Activated gamma-delta T cell (primary cell): ENCODE measurements at regions not wholly inside any gene's neighbourhood (a gene's known extent, or its start where the extent isn't known, plus 50 kb on each side); places are given as distances from the start of the nearest gene placed in this dataset.
"Not testable (repeated sequence)": the region's sequence is repeated elsewhere in the genome, so short reads cannot be mapped to it uniquely, and the experiment has no call there.

Experiments
- DNase-seq: peaks from one replicate; lab custom pipeline; 2025; lab: John Stamatoyannopoulos, UW

DNA sequence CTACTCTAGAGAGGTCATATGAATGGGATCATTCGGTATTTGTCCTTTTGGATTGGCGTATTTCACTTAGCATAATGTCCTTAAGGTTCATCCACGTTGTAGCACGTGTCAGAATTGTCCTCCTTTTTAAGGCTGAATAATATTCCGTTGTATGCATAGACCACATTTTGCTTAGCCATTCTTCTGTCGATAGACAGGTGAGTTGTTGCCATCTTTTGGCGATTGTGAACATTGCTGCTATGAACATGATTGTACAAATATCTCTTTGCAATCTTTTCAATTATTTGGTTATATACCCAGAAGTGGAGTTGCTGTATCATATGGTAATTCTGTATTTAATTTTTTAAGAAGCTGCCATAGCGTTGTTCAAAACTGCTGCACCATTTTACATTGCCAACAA, 52.4 kb upstream of the GOLGA8J start:
- no peak for DNase-seq

DNA sequence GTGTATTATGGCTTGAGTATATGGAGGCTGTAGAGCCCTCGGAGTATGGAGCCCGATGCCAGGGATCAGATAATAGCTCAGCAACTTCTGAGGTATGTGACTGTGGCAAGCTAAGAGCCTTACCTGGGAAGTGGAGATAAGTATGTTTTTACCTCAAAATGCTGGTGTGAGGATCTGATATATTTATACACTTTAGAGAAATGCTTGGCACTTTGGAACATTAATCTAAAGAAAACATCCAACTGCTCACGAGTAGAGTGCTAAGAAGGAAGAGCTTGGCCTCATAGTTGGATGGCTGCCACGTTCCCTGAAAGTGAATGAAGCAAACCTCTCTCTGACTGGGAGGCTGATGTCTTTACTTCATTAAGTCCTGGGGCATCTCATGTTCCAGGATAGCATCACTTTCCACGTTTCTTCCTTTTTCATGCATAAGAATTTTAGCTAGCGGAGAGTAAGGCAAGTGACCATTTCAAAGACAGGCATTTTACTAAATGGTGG, 58.9 kb upstream of the GOLGA8J start:
- no peak for DNase-seq

DNA sequence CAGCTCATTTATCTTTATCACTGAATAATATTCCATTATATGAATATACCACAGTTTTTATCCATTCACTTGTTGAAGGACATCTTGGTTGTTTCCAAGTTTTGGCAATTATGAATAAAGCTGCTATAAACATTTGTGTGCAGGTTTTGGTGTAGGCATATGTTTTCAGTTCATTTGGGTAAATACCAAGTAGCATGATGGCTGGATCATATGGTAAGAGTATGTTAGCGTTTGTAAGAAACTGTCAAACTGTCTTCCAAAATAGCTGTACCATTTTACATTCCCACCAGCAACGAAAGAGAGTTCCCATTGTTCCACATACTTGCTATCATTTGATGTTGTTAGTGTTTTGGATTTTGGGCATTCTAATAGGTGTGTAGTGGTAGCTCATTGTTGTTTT, 72.0 kb upstream of the GOLGA8J start:
- no peak for DNase-seq

DNA sequence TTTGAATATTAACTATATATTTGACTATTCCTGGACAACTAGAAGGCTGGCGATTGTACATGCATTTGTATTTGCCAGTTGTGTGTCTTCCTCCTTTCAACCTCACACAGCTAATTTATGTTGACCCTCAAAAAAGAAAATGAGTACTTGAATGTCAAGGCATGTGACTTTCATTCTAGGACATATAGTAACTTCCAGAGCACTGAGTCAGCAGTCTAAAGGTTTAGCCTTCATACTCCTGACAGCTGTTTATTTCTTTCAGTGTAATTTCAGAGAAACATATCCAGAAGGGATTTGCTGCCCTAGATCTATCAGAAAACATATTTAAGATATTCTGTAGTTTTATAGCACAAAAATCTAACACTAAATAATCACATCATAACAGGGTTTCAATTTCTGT, 74.6 kb upstream of the GOLGA8J start:
- DNase-seq: no peak

DNA sequence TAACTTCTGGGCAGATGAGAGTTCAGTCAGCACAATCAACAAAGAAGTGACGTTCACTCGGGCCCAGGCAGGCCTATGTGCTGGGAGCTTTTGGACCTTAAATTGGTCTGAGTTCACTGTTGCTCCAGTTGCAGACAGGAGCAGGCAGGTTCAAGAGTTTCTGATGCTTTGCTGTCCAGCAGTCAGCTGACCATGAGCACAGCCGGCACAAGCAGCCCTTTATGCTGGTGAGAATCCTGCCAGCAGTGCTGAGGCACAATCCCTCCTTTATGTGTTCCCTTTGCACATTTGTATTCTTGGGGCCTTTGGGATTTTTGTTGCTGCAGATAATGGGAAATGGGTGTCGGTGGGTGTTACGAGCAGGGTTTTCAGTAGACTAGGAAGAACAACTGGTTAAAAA, 81.2 kb upstream of the GOLGA8J start:
- DNase-seq: no peak

DNA sequence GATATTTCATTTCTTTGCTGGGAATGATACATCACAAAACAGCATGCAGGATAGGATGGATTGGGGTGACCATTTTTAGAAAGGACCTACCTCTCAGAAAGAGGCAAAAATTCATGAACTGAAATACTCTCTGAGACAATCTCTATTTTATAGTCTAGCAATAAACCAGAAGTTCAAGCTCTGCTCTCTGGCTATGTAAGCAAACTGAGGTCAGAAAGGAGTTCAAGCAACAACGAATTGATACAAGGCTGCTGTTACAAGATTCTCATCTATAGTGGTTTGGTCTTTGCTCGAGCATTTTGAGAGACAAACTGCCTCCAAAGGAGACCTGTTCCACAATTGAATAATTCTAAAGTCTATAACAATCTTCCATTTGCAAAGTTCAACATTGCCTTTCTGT, 84.7 kb upstream of the GOLGA8J start:
- DNase-seq: no peak

DNA sequence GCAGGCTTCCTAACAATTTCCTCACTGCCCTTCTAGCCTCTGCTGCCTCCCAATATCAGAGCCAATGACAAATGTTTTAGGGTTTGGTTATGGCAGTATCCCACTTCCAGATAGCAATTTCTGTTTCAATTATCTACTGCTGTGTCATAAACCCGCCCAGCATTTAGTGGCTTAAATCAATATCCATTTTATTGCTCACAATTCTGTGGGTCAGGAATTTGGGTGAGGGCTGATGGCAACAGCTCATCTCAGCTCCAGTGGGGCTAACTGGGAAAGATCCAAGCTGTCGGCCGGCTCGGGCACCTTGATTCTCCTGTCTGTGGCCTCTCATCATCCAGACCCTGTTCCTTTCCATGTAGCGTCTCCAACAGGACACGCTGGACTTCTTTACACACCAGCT, 85.3 kb upstream of the GOLGA8J start:
- no peak for DNase-seq

DNA sequence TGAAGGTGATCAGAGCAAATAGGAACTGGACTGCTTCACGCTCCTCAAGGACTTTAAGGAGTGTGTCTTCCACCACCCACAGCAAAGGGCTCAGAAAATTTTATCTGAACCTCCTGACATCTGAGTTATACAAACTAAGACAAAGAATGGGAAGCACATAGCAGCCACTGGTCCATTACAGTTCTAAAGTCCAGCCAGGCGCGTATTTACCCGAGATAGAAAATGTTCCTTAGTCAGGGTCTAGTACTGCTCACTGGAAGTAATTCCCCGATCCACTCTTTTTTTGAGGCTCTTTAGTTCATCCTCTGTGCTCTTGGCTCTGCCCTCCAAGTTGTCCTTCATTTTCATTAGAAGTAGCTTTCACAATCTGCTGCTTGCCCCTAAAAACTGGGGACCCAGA, 88.5 kb upstream of the GOLGA8J start:
- DNase-seq: no peak

DNA sequence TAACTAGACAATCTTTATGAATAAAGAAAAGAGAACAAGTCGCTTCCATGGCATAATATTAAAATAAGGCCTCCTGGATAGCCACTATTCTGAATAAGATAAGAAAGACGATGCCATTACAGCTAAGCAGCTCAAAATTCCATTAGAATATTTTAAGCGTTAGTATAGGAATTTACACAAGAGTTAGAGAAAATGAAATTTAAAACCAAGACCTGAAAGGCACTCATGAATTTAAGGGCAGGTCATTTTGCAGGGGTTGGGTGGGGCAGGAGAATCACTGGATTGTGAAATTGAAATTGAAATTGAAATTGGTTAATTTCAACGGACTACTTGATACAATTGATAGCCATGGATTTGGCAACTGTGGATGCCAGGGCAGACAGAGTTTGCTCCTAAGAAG, 91.8 kb upstream of the GOLGA8J start:
- no peak for DNase-seq

DNA sequence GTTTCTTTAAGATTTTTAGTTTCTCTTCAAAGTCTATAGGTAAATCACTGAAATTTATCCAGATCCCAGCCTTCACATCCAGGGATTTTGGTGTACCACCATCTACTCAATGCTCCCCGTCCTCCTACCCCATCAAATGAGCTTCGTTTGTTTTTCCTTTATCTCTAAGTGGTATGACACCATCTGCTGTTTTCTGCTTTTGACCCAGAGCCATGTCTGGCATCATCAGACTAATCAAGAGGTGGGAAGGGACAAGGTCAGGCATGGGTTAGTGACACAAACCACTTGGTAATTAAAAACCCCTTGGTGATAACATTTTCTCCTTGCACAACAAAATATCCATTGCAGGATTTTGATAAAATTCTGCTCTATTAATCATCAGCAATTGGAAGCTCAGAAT, 92.7 kb upstream of the GOLGA8J start:
- no peak for DNase-seq

DNA sequence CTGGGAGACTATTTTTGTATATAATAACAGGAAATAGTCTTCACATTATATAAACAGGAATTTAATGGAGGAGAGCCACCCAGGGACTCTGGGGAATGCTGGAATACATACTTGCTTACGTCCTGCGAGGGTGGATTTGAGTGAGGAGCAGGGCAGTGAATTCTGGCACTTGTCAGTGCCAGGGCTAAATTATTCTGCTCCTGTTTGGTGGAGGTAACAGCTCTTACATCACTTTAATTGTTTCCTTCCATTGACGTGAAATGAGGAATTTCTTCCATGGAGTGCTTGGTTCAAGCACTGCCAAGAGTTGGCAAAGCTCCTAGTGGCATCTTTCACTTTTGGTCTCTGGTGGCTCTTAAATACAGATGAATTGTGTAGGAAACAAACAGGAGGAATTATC, 94.1 kb upstream of the GOLGA8J start:
- DNase-seq: no peak

DNA sequence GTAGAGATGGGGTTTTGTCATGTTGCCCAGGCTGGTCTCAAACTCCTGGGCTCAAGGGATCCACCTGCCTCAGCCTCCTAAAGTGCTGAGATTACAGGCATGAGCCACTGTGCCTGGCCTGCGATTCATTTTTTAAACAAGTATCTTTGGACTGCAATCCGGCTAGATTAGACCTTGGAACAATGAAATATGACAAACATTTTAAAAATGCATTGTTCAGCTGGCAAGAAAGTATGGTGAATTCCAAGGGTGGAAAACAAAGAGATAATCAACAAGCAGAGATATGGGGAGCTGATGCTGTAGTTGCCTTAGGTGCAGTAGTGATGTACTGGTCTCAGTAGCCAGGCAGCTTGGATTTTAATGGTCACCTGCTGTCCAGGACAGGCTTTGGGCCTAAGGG, 95.8 kb upstream of the GOLGA8J start:
- DNase-seq: no peak

DNA sequence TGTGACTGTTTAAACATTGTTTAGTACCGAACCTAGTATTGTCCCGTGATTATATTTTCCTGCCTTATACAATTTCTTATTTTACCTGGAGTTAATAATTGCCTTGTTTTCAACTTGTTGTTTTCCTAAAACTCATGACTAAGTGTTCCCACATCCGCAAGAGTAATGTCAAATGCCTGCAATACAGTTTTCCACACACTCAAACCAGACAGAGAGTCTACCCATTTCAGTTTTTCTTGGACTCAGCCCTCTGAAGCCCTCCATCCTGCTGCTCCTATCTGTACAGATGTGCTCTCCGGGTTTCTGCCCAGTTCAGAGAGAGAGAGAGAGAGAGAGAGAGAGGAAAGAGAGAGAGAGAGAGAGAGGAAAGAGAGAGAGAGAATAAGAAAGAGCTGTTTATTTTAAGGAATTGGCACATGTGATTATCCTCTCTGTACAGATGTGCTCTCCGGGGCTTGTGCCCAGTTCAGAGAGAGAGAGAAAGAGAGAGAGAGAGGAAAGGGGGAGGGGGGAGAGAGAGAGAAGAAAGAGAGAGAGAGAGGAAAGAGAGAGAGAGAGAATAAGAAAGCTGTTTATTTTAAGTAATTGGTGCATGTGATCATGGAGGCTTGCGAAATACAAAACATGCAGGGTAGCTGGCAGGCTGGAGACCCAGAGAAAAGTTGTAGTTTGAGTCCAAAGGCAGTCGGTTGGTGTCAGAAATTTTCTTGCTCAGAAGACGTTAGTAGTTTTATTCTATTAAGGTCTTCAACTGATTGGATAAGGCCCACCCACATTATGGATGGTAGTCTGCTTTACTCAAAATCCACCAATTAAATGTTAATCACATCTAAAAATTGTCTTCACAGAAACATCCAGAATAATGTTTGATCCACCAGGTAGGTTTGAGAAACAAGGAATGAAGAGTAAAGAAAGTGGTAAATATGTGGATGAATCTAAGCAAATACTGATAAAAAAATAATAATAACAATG, 104.1 kb upstream of the GOLGA8J start:
- DNase-seq: no peak

DNA sequence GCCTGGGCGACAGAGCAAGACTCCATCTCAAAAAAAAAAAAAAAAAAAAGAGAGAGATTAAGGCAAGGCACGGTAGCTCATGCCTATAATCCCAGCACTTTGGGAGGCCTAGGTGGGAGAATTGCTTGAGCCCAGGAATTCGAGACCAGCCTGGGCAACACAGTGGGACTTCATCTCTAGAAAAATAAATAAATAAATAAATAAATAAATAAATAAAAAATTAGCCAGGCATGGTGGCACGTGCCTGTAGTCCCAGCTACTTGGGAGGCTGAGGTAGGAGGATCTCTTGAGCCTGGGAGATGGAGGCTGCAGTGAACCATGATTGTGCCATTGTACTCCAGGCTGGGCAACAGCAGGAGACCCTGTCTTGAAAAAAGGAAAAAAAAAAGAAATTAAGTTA, 108.7 kb upstream of the GOLGA8J start:
- not testable (repeated sequence) for DNase-seq

DNA sequence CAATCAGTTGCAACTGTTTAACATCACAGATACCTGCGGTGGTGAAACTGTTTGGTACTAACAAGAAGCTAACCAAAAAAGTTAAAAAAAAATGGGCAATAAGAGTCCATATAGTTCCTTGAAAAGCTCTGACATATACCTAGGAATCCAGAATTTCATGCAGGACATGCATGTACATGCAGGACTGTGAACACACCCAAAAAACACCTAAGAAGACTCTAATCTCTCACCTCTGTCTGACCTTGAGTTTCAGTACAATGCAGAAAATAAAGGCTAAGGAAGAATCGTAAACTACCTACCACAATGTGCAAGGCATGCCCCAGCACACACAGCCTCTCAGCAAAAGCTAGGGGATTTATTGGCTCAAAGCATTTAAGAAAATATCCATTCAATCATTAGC, 110.7 kb upstream of the GOLGA8J start:
- DNase-seq: no peak

DNA sequence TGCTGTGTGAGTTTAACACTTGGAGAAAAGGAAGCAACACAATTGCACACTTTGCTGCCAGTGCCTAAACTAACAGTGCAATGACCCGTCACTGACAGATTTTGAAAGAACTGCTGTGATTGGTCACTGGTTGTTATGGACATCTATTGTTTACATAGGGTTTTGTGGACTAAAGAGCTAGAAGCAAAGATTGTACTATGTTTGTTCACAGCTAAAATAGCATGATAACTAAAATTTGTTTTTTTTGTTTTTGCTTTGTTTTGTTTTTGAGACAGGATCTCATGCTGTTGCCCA, 112.4 kb upstream of the GOLGA8J start:
- DNase-seq: no peak

DNA sequence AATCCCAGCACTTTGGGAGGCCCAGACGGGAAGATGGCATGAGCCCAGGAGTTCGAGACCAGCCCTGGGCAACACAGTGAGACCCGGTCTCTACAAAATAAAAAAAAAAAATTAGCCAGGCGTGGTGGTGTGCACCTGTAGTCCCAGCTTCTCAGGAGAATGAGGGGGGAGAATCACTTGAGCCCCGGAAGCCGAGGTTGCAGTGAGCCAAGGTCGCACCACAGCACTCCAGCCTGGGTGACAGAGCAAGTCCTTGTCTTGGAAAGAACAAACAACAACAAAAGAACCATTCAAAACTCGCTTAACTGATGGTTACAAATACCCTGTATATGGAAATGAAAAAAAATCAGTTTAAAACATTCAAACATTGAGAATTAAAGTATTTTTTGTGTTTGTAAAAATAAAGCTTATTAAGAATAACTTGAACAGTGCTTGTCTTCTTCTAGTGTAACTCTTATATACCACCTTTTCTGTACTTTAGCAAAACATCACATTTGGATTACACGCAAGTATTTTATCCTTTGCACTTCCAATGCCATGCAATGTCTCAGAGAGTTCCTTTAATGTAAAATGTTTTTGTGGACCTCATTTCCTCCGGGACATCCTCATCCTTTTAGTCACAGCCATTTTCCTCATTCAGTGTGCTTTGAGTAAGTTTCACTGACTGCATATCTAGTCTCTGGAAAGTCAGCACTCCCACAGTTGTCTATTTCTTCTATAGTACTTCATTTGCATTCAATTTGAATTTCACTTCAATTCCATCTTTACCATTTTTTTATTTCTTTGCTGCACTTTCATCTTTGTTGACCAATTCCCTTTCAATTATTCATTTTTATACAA, 113.0 kb upstream of the GOLGA8J start:
- DNase-seq: no peak

DNA sequence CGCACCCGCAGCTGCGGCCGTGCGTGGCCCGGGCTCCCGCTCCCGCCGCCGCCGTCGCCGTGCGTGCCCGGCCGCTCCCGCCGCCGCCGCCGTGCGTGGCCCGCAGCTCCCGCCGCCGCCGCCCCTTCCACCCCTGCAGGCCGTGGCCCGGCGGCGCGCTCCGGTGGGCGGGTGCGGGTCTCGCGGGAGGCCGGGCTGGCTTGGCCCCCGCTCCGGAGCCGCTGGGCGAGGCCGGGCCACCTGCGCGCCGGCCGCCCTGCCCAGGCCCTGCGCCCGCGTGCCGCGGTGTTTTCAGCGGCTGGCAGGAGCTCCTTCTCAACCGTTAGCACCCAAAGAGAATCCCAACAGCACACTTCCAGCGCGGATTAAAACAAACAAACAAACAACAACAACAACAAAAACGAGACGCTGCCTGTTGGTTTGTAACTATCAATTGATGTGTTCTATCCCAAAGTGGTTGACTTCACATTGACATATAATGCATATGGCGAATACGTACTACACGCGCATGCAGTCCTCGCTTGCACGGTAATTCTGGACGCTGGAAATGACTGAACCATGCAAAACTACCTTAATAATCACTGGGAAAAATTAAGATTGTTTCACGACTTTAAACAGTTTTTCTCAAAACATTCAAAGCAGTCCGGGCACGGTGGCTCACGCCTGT, 113.7 kb upstream of the GOLGA8J start:
- no peak for DNase-seq

DNA sequence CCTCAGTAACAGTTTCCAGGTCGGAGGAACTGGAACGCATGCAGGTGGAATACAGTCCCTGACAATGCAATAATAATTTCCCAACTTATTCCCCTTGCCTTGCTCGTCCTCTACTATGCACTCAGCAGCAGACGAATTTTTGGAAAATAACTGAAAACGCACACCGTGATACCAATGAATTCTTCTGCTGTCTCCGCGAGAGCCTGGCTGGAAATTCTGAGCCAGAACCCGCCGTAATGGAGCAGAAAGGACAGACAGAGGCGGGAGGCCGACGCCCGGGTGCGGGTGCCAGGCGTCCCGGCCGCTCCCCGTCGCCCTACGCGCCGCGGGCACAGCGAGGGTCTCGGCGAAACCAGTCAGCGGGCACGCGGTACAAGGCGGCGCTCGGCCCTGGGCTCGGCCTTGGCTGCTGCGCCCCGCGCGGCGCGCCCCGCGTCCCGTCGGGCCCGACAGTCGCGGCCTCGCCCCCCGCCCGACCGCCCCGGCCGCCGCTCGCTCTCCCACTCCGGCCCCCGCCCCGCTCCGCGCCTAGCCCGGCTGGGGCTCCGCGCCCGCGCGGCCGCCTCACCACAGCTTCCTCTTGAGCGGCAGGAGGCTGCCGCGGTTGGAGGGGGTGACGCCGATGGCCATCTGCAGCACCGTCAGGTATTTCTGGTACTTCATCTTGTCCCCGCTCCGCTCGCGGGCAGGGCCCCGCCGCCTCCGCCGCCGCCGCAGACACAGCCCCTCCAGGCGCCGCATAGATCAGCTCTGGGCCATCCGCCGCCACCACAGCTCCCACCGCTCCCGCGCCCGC, 114.5 kb upstream of the GOLGA8J start:
- DNase-seq: peak; percentile 7

DNA sequence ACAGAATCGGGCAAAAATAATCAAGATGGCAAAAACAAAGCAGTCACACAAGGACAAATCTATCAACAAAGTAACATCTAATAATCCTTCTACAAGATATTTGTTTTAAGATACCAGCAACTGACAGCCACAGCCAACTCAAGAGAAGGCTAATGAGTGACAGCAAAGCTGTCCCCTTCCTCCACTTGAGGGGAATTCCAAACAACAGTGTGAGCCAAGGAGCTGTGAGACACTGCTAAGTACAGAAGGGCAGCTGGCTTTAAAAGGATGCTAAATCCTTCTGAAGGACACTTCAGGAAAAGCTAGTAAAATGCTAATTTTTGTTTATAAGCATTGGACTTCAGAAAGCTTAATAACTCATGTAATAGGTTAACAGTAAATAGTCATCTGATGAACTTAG, 120.3 kb upstream of the GOLGA8J start:
- no peak for DNase-seq

DNA sequence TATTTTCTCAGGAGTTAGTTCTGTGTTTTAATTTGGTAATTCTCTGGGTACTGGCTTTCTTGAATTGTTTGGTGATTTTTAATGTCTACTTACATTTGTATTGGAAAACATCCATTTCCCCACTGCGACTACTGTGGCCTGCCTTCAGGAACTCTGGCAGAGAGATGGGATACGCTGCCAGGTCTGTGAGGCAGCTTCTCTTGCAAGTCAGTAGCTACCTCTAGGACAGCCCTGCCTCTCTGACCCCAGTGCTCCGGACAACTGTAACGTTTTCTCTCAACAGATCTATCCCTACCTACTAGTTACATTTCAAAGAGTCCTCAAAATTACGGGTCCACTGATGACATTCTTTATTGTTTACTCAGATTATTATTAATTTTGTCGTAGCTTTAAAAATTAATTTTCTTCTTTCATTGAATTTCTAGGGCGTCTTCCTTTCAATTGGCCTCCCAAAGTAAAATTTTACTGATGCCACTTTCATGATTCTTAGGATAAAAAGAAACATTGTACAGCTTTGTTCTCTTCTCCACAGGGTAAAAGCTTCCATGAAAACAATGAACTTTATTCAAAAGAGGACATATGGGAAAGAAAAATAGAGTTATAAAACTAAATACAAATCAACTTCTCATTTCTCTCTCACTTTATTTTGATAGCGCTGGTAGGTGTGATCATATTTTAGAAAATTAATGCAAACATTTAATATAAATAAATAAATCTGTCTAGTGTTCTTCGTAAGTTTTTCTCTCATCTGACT, 123.2 kb upstream of the GOLGA8J start:
- DNase-seq: no peak
